Liver (tissue), 8 donors: ENCODE measurements at regions not wholly inside any gene's neighbourhood (a gene's known extent, or its start where the extent isn't known, plus 50 kb on each side); places are given as distances from the start of the nearest gene placed in this dataset.

Experiments used
- DNase-seq: peaks from one replicate; pipeline ENCODE4 v3.0.0-alpha.2; 2017; ENCODE audit warnings: low spot score
- H3K27ac ChIP-seq, 2 donors: one replicate each; pipeline ENCODE4 v1.7.0; 2013; ENCODE audit warnings: inconsistent platforms in 2 of 2, low read length in 2 of 2, control low read depth in 1 of 2, low read depth in 1 of 2, mild to moderate bottlenecking in 1 of 2
- H3K27me3 ChIP-seq, 4 donors: one replicate each; pipeline versions ENCODE4 v1.6.1 to v1.7.0; 2013; ENCODE audit warnings: low read length in 3 of 4, inconsistent platforms in 1 of 4, mild to moderate bottlenecking in 1 of 4, moderate library complexity in 1 of 4; ENCODE audit not compliant: control insufficient read depth in 4 of 4, insufficient read depth in 4 of 4
- H3K36me3 ChIP-seq, 4 donors: one replicate each; pipeline versions ENCODE4 v1.6.1 to v1.7.0; 2013; ENCODE audit warnings: low read length in 3 of 4, mild to moderate bottlenecking in 3 of 4, low read depth in 1 of 4, moderate library complexity in 1 of 4; ENCODE audit not compliant: control insufficient read depth in 4 of 4, insufficient read depth in 3 of 4
- H3K4me1 ChIP-seq, 4 donors: one replicate each; pipeline versions ENCODE4 v1.6.1 to v1.7.0; 2013; ENCODE audit warnings: low read length in 3 of 4, mild to moderate bottlenecking in 3 of 4, moderate library complexity in 1 of 4; ENCODE audit not compliant: control insufficient read depth in 4 of 4, insufficient read depth in 4 of 4
- H3K4me3 ChIP-seq, 3 donors: one replicate each; pipeline versions ENCODE4 v1.6.1 to v1.7.0; 2013; ENCODE audit warnings: low read length in 3 of 3, control low read depth in 1 of 3, low read depth in 1 of 3, mild to moderate bottlenecking in 1 of 3
- H3K9ac ChIP-seq, 2 donors: one replicate each; pipeline ENCODE4 v1.7.0; 2013; ENCODE audit warnings: low read length in 2 of 2, mild to moderate bottlenecking in 2 of 2, moderate library complexity in 2 of 2, control low read depth in 1 of 2, low read depth in 1 of 2
- H3K9me3 ChIP-seq, 4 donors: one replicate each; pipeline versions ENCODE4 v1.6.1 to v1.7.0; 2013; ENCODE audit warnings: low read length in 3 of 4; ENCODE audit not compliant: control insufficient read depth in 4 of 4
- ATF3 ChIP-seq: IDR thresholded peaks from 2 replicates; pipeline ENCODE4 v1.6.1; 2016; ENCODE audit warnings: antibody characterized with exemption
- CTCF ChIP-seq: fragments of 150-350 bp; IDR thresholded peaks from 2 replicates; pipeline ENCODE4 v1.5.1; 2017; ENCODE audit warnings: improper control_type of control experiment, low read depth, low read length; ENCODE audit not compliant: missing input control
- EGR1 ChIP-seq, 2 donors: IDR thresholded peaks; 2 replicates each; pipeline ENCODE4 v1.6.1; 2016 to 2018; ENCODE audit warnings: antibody characterized with exemption in 2 of 2, low read depth in 2 of 2
- FOXA1 ChIP-seq: IDR thresholded peaks from 2 replicates; pipeline ENCODE4 v1.6.1; 2016; ENCODE audit warnings: antibody characterized with exemption
- FOXA2 ChIP-seq: IDR thresholded peaks from 2 replicates; pipeline ENCODE4 v1.6.1; 2016; ENCODE audit warnings: antibody characterized with exemption
- HNF4A ChIP-seq, 2 donors: conservative IDR thresholded peaks; 2 replicates each; pipeline ENCODE4 v1.6.1; 2016; ENCODE audit warnings: antibody characterized with exemption in 2 of 2, mild to moderate bottlenecking in 2 of 2
- HNF4G ChIP-seq: IDR thresholded peaks from 2 replicates; pipeline ENCODE4 v1.6.1; 2016; ENCODE audit warnings: antibody characterized with exemption
- JUND ChIP-seq, 2 donors: IDR thresholded peaks; 2 replicates each; pipeline ENCODE4 v1.6.1; 2016; ENCODE audit warnings: antibody characterized with exemption in 2 of 2
- MAX ChIP-seq: IDR thresholded peaks from 2 replicates; pipeline ENCODE4 v1.6.1; 2016; ENCODE audit warnings: antibody characterized with exemption
- NR2F2 ChIP-seq: IDR thresholded peaks from 2 replicates; pipeline ENCODE4 v1.6.1; 2016; ENCODE audit warnings: antibody characterized with exemption
- RAD21 ChIP-seq, 2 donors: IDR thresholded peaks; 2 replicates each; pipeline ENCODE4 v1.6.1; 2016; ENCODE audit warnings: antibody characterized with exemption in 2 of 2, mild to moderate bottlenecking in 2 of 2
- REST ChIP-seq: IDR thresholded peaks from 2 replicates; pipeline ENCODE4 v1.6.1; 2016; ENCODE audit warnings: antibody characterized with exemption, mild to moderate bottlenecking
- RXRA ChIP-seq, 2 donors: IDR thresholded peaks; 2 replicates each; pipeline ENCODE4 v1.6.1; 2017 to 2018; ENCODE audit warnings: antibody characterized with exemption in 2 of 2, mild to moderate bottlenecking in 1 of 2
- SP1 ChIP-seq: IDR thresholded peaks from 2 replicates; pipeline ENCODE4 v1.6.1; 2018; ENCODE audit warnings: antibody characterized with exemption, mild to moderate bottlenecking
- TAF1 ChIP-seq: conservative IDR thresholded peaks from 2 replicates; pipeline ENCODE4 v1.6.1; 2016; ENCODE audit warnings: antibody characterized with exemption, mild to moderate bottlenecking
- YY1 ChIP-seq: IDR thresholded peaks from 2 replicates; pipeline ENCODE4 v1.6.1; 2016; ENCODE audit warnings: antibody characterized with exemption, mild to moderate bottlenecking
- ZBTB33 ChIP-seq: IDR thresholded peaks from 2 replicates; pipeline ENCODE4 v1.6.1; 2016; ENCODE audit warnings: antibody characterized with exemption
- WGBS: extraction: QIAGEN DNeasy Blood & Tissue Kit; methylation state at CpG from one replicate; pipeline ENCODE4 v1.1.7; 2013; 5-methylcytosine and 5-hydroxymethylcytosine counted together
- donor health status: healthy.
- donor health status: healthy.
- donor health status: healthy.
- donor health status: healthy.
- donor health status: healthy.

GRCh38 chr1:22228074-22228473 lies 85.2 kb upstream of the WNT4 start:
- TF ChIP-seq HNF4A (conservative IDR thresholded peaks at IDR 0.05): no peak
- TF ChIP-seq JUND (IDR thresholded peaks at IDR 0.05): no peak
- no peak for TF ChIP-seq EGR1 (IDR thresholded peaks at IDR 0.05; ENCODE audit: low read depth in 2 of 2)
- no peak for TF ChIP-seq YY1
- TF ChIP-seq RXRA (IDR thresholded peaks at IDR 0.05): no peak
- TF ChIP-seq TAF1: no peak
- no peak for TF ChIP-seq NR2F2
- no peak for TF ChIP-seq CTCF
- TF ChIP-seq FOXA2: no peak
- 88% methylated on average over 8 of the region's 8 CpGs for WGBS

GRCh38 chr1:22228505-22228911 lies 85.6 kb upstream of the WNT4 start:
- Histone ChIP-seq H3K27ac (no peak overlapping the region), H3K9me3 (peaks cover 0 to 4% (median under 1%) of the 10 kb centered on the region in 4 donors), H3K36me3 (no peaks in the 10 kb centered on the region), H3K4me3 (no peak overlapping the region), H3K27me3 (peaks cover 2 to 8% (median 3%) of the 10 kb centered on the region in 4 donors), H3K4me1 (no peaks in the 10 kb centered on the region), H3K9ac (no peak overlapping the region)
- no peak for TF ChIP-seq YY1
- no peak for TF ChIP-seq REST
- TF ChIP-seq HNF4G: no peak
- no peak for TF ChIP-seq CTCF
- no peak for TF ChIP-seq RAD21 (IDR thresholded peaks at IDR 0.05)
- no peak for TF ChIP-seq RXRA (IDR thresholded peaks at IDR 0.05)
- TF ChIP-seq ZBTB33: no peak
- TF ChIP-seq EGR1 (IDR thresholded peaks at IDR 0.05; ENCODE audit: low read depth in 2 of 2): no peak
- no peak for TF ChIP-seq TAF1
- no peak for TF ChIP-seq SP1
- TF ChIP-seq JUND (IDR thresholded peaks at IDR 0.05): no peak
- no peak for TF ChIP-seq FOXA1
- TF ChIP-seq MAX: no peak
- no peak for TF ChIP-seq HNF4A (conservative IDR thresholded peaks at IDR 0.05)
- TF ChIP-seq ATF3: no peak
- TF ChIP-seq NR2F2: no peak
- no peak for DNase-seq
- WGBS: 43% methylated on average over 7 of the region's 7 CpGs

More at GRCh38 chr1:22228074-22228473, 85.2 kb upstream of the WNT4 start:
- Histone ChIP-seq H3K36me3 (no peaks in the 10 kb centered on the region), H3K27me3 (peaks cover 2 to 12% (median 3%) of the 10 kb centered on the region in 4 donors), H3K4me1 (no peaks in the 10 kb centered on the region), H3K27ac (no peak overlapping the region), H3K4me3 (no peak overlapping the region), H3K9me3 (peaks cover 0 to 4% (median under 1%) of the 10 kb centered on the region in 4 donors), H3K9ac (no peak overlapping the region)
- DNase-seq: no peak
